Astrocyte (in vitro differentiated cells and primary cell): ENCODE measurements at regions not wholly inside any gene's neighbourhood (a gene's known extent, or its start where the extent isn't known, plus 50 kb on each side); places are given as distances from the start of the nearest gene placed in this dataset.

Source experiments
- DNase-seq: peaks from one replicate; pipeline ENCODE4 v3.0.0-alpha.2; 2010; ENCODE audit warnings: low read depth
- FAIRE-seq: peaks from 2 replicates; lab custom pipeline; 2011; peaks lifted over from hg19 to GRCh38; lab: Jason Lieb, UNC
- H2AFZ ChIP-seq: 2 replicates; pipeline ENCODE4 v1.6.0; 2012; ENCODE audit warnings: low read depth, low read length, inconsistent platforms
- H3K27ac ChIP-seq: 2 replicates; pipeline ENCODE4 v1.5.1; 2011; ENCODE audit warnings: low read depth, low read length, inconsistent platforms
- H3K27me3 ChIP-seq: 2 replicates; pipeline ENCODE4 v1.6.0; 2011; ENCODE audit warnings: low read length, inconsistent platforms; ENCODE audit not compliant: insufficient read depth
- H3K36me3 ChIP-seq: 2 replicates; pipeline ENCODE4 v1.5.1; 2011; ENCODE audit warnings: low read length, inconsistent platforms; ENCODE audit not compliant: insufficient read depth
- H3K4me1 ChIP-seq: 2 replicates; pipeline ENCODE4 v1.5.1; 2011; ENCODE audit warnings: low read length, inconsistent platforms; ENCODE audit not compliant: insufficient read depth
- H3K4me2 ChIP-seq: 2 replicates; pipeline ENCODE4 v1.6.0; 2012; ENCODE audit warnings: low read length, inconsistent platforms
- H3K4me3 ChIP-seq: 2 replicates; pipeline ENCODE4 v1.5.1; 2011; ENCODE audit warnings: low read depth, mild to moderate bottlenecking, low read length, inconsistent platforms; ENCODE audit not compliant: insufficient read depth
- H3K79me2 ChIP-seq: 2 replicates; pipeline ENCODE4 v1.6.0; 2012; ENCODE audit warnings: mild to moderate bottlenecking, low read length, inconsistent platforms; ENCODE audit not compliant: insufficient read depth
- H3K9ac ChIP-seq: 2 replicates; pipeline ENCODE4 v1.6.0; 2012; ENCODE audit warnings: mild to moderate bottlenecking, low read length, inconsistent platforms
- H3K9me3 ChIP-seq: 2 replicates; pipeline ENCODE4 v1.5.1; 2012; ENCODE audit warnings: low read depth, mild to moderate bottlenecking, low read length, inconsistent platforms; ENCODE audit not compliant: insufficient read depth
- H4K20me1 ChIP-seq: 2 replicates; pipeline ENCODE4 v1.6.0; 2012; ENCODE audit warnings: low read length, inconsistent platforms; ENCODE audit not compliant: insufficient read depth
- H3K27ac Mint-ChIP-seq: one replicate; pipeline ENCODE4 v1.8.0; 2021; ENCODE audit warnings: mild to moderate bottlenecking, mixed read lengths; ENCODE audit not compliant: unreplicated experiment
- H3K27me3 Mint-ChIP-seq: one replicate; pipeline ENCODE4 v1.8.0; 2021; ENCODE audit warnings: low read depth, mixed read lengths; ENCODE audit not compliant: unreplicated experiment
- H3K36me3 Mint-ChIP-seq: one replicate; pipeline ENCODE4 v1.8.0; 2021; ENCODE audit warnings: low read depth, mixed read lengths; ENCODE audit not compliant: unreplicated experiment
- H3K4me1 Mint-ChIP-seq: one replicate; pipeline ENCODE4 v1.8.0; 2021; ENCODE audit warnings: low read depth, mixed read lengths; ENCODE audit not compliant: unreplicated experiment
- H3K4me3 Mint-ChIP-seq: one replicate; pipeline ENCODE4 v1.8.0; 2021; ENCODE audit warnings: mild to moderate bottlenecking, moderate library complexity, mixed read lengths; ENCODE audit not compliant: unreplicated experiment
- H3K9me3 Mint-ChIP-seq: one replicate; pipeline ENCODE4 v1.8.0; 2021; ENCODE audit warnings: mild to moderate bottlenecking, mixed read lengths; ENCODE audit not compliant: unreplicated experiment
- CTCF ChIP-seq: IDR thresholded peaks from 2 replicates; pipeline ENCODE4 v1.5.1; 2011; ENCODE audit warnings: low read depth, mild to moderate bottlenecking, inconsistent platforms, low read length, moderate library complexity; ENCODE audit not compliant: insufficient read depth
- EZH2 ChIP-seq: IDR thresholded peaks from 2 replicates; pipeline ENCODE4 v1.6.1; 2012; ENCODE audit warnings: mild to moderate bottlenecking, low read length, inconsistent platforms; ENCODE audit not compliant: insufficient read depth

GRCh38 chr9:107087222-107087621 is 195.9 kb upstream of the RAD23B start:
- Mint-ChIP-seq H3K4me3 (no peak overlapping the region), H3K9me3 (no peaks in the 10 kb centered on the region), H3K27ac (no peak overlapping the region), H3K36me3 (no peaks in the 10 kb centered on the region), H3K27me3 (peaks cover 8% of the 10 kb centered on the region), H3K4me1 (no peaks in the 10 kb centered on the region)
- H3K4me1 ChIP-seq = no peaks in the 10 kb centered on the region
- H3K4me2 ChIP-seq = no peak overlapping the region
- no peaks in the 10 kb centered on the region for H3K79me2 ChIP-seq
- no peaks in the 10 kb centered on the region for H4K20me1 ChIP-seq
- H3K27me3 ChIP-seq = no peaks in the 10 kb centered on the region
- no peak for DNase-seq
- H3K9ac ChIP-seq = no peak overlapping the region
- no peaks in the 10 kb centered on the region for H3K9me3 ChIP-seq
- TF ChIP-seq CTCF (no peak), EZH2 (no peak)
- no peaks in the 10 kb centered on the region for H3K36me3 ChIP-seq
- no peak overlapping the region for H3K4me3 ChIP-seq
- no peak overlapping the region for H2AFZ ChIP-seq
- H3K27ac ChIP-seq = no peak overlapping the region
- FAIRE-seq = no peak

GRCh38 chr9:107090218-107090617 is 192.9 kb upstream of the RAD23B start:
- Histone ChIP-seq H4K20me1 (no peaks in the 10 kb centered on the region), H3K9me3 (no peaks in the 10 kb centered on the region), H3K27ac (no peak overlapping the region), H3K27me3 (no peaks in the 10 kb centered on the region), H2AFZ (no peak overlapping the region), H3K4me1 (no peaks in the 10 kb centered on the region), H3K4me2 (no peak overlapping the region), H3K79me2 (no peaks in the 10 kb centered on the region), H3K9ac (no peak overlapping the region), H3K4me3 (no peak overlapping the region), H3K36me3 (no peaks in the 10 kb centered on the region)
- Mint-ChIP-seq H3K27me3 (peaks cover 2% of the 10 kb centered on the region), H3K4me1 (no peaks in the 10 kb centered on the region), H3K9me3 (no peaks in the 10 kb centered on the region), H3K36me3 (no peaks in the 10 kb centered on the region), H3K27ac (no peak overlapping the region), H3K4me3 (no peak overlapping the region)
- no peak for DNase-seq
- TF ChIP-seq CTCF = no peak
- no peak for TF ChIP-seq EZH2
- no peak for FAIRE-seq

GRCh38 chr9:107093365-107094060 is 189.6 kb upstream of the RAD23B start:
- TF ChIP-seq EZH2 (no peak), CTCF (no peak)
- no peaks in the 10 kb centered on the region for H3K36me3 Mint-ChIP-seq
- Histone ChIP-seq H3K36me3 (no peaks in the 10 kb centered on the region), H3K27me3 (no peaks in the 10 kb centered on the region), H3K9ac (no peak overlapping the region), H3K4me3 (no peak overlapping the region), H4K20me1 (no peaks in the 10 kb centered on the region), H2AFZ (no peak overlapping the region), H3K9me3 (no peaks in the 10 kb centered on the region), H3K79me2 (no peaks in the 10 kb centered on the region), H3K4me1 (no peaks in the 10 kb centered on the region), H3K4me2 (no peak overlapping the region), H3K27ac (no peak overlapping the region)
- no peak overlapping the region for H3K27ac Mint-ChIP-seq
- no peaks in the 10 kb centered on the region for H3K9me3 Mint-ChIP-seq
- peaks cover 8% of the 10 kb centered on the region for H3K4me1 Mint-ChIP-seq
- H3K4me3 Mint-ChIP-seq = no peak overlapping the region
- FAIRE-seq (no peak), DNase-seq (no peak)
- peaks cover 2% of the 10 kb centered on the region for H3K27me3 Mint-ChIP-seq
